RPMI7951 (cell line): ENCODE measurements at regions not wholly inside any gene's neighbourhood (a gene's known extent, or its start where the extent isn't known, plus 50 kb on each side); places are given as distances from the start of the nearest gene placed in this dataset.
"Not testable (repeated sequence)": the region's sequence is repeated elsewhere in the genome, so short reads cannot be mapped to it uniquely, and the experiment has no call there.

ENCODE experiments used
- DNase-seq: peaks from one replicate; pipeline ENCODE4 v3.0.0-alpha.2; 2012; ENCODE audit warnings: low read depth

DNA sequence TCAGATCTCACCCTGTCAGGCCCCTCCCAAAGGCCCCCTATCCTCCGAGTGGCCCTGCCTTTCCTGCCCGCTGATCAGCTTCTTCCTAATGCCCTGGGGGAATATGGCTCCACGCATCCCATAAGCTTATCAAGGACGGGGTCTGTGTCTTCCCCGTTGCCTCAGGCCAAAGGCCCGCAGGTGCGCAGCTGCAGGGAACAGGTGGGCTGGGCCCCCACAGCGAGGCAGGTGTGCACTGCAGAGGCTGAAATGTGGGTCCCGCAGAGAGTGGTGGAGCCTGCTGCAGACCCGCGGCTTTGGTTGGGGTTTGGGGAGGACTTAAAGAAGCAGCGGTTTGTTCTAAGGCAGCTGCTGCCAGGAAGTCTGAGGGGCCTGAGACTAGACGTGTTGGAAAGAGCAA is 220.8 kb upstream of the TCERG1L start:
- DNase-seq: no peak

DNA sequence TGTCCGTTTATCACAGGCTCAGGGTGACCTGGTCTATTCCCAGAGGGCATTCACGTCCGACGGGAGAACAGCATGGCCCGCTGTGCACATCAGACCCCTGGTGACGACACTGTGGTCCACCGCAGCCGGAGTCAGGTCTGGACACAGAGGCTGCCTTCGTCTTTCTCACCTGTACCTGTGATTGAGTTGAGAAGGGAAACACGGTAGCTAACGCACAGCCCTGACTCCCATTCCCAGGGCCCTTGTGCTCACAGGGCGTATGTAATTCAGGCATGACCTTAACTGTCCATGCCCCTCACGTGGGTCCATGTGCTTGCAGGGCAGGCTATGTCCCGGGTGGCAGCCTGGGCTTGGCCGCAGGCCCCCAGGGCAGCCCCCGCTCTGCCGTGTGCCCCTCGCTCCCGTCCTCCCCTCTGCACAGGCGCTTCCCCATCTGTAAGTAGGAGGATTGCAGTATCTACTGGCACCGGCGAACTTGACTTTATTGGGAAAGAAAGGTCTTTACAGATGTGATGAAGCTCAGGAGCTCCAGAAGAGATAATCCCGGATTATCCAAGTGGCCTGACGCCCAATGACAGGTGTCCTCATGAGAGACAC is 221.3 kb upstream of the TCERG1L start:
- no peak for DNase-seq

DNA sequence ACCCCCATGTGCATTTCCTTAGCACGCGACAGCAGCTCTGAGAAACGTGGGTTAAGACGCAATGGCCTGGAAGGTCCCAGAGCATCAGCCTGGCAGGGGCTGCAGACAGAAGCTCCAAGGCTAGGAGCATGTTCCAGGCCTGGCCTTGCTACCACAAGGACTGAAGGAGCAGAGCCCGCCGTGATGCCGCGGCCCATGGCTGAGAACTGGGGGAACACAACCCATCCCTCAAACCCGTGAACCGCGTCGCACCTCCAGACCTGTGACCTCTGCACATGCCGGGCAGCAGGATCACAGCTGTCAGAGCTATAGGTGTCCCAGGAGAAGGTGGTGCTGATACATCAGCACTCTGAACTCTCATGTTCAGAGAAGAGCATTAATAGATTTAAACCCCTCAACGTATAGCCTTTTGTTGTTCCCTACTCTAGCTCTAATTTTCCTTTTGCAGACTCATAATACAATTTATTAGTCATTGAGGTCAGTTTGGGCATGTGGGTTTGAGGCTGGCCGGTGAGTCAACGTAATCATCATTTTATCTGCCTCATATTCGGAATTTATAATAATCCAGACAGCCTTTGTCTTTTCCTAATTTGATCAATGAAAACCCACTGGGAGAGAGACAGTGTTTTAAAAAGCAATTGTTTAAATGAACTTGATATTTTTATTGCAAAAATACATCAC is 222.5 kb upstream of the TCERG1L start:
- no peak for DNase-seq

DNA sequence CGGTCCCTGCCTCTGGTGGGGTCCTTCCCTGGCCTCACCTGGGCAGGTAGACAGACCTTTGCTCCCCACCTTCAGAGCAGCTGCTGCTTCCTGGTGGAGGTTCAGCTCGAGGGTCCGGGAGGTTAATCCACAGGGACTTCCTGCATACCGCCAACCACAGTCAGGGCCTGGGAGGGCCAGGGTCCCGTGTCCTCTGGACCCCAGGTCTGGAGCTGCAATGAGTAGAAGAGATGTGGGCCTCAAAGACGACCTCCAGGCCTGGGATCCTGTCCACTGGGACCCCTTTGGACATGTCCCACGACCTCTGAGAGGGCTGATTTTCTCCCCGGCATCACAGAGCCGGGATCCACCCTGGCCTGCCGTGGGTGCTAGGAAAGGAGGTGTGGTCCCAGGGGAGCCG is 223.3 kb upstream of the TCERG1L start:
- DNase-seq: no peak

DNA sequence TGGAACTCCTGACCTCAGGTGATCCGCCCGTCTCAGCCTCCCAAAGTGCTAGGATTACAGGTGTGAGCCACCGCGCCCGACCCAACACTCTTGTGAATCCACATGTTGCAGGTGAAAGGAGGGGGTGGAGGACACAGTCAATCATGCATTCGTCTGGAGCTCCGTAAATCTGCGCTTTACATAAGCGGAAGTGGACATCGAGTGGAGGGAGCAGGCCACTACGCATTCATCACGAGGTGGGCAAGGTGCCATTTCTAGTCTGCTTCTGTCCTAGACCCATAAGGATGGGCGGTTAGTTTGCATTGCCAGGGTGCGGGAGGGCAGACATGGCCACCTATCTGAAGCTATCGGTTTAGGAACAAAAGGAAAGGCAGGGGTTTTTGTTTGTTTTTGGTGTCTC is 225.2 kb upstream of the TCERG1L start:
- no peak for DNase-seq

DNA sequence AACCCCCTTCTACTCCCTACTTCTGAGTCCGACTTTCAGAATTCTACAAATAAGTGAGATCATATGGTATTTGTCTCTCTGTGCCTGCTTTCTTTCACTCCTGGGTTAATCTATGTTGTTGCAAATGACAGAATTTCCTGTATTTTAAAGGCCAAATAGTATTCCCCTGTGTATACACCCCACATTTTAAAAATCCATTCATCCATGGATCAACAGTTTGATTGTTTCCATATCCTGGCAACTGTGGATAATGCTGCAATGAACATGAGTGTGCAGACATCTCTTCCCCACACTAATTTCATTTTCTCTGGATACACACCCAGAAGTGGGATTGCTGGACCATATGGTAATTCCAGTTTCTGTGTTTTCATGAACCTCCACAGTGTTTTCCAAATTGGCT is 225.8 kb upstream of the TCERG1L start:
- no peak for DNase-seq

DNA sequence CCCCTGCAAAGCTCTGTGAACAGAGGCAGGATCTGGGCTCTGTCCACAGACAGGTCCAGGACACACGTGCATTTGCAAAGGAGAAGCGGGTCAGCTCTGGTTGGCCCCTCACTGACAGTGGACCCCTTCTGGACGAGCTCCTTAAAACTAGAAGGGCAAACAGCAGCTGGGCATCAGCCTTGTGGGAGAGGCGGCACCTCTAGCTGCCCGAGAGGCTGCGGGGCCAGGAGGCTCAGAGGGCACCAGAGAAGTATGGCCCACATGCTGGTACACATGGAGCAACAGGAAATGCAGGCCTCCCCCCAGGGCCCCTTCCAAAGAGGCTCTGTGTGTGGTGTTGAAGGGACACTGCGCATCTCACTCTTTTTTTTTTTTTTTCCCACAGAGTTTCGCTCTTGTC is 233.0 kb upstream of the TCERG1L start:
- no peak for DNase-seq

DNA sequence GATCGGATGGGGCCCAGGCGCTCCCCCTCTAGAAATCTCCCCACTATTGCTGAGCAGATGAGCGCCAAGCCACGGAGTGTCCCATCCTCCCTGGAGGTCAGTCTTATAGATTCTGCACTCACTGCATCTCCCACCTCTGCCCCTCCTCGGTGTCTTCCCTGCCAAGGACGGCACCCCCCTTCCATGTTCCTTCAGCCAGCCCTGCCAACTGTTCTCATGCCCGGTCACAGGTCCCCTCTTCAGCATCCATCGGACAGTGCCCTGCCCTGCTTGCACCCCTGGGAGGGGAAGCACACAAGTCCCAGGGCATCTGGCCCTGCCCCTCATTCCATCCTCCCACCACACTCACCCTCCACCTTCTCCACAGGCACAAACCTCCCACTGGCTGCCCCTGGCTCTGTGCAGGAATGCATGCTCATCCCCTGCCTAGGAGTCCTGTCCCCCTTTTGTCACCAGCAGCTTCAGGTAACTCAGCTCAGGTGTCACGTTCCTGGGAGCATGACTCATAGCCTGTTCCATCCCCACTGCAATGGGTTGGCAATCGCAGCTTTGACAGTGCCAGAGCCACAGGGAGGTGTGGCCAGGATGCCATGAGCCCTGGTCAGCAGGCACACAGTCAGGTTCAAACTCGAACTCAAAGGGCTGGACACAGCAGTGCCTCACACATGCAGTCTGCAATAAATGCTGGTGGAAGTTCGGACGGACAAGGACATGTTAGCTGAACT is 234.7 kb upstream of the TCERG1L start:
- no peak for DNase-seq

DNA sequence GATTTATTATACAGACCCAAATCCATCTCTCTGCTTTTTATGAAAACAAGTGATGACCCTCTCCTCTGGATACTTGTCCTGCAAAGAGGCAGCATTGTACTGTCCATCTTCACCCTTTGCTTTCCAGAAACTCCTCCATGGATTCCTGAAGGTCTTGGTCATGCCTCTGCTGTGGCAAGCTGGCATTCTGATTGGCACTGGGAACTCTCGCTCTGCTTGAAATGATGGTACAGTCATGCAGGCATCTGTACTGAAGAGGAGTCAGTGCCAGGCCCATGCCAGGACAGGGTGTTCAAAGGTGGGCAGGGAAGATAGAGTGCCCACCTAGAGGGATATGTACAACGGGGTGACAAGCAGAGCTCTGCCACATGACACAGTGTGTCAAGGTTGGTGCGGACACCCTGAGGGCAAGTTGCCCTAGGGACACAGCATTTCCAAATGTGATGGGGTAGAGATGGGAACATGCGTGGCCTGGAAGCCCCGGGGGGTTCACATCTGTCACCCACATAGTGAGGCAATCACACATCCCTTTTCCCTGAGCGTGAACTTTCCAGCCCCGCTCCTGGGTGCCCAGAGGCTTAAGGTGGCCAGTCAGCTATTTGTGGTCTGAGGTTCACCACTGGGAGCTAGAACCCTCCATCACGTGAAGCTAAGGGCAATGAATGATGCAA is 235.7 kb upstream of the TCERG1L start:
- DNase-seq: no peak

DNA sequence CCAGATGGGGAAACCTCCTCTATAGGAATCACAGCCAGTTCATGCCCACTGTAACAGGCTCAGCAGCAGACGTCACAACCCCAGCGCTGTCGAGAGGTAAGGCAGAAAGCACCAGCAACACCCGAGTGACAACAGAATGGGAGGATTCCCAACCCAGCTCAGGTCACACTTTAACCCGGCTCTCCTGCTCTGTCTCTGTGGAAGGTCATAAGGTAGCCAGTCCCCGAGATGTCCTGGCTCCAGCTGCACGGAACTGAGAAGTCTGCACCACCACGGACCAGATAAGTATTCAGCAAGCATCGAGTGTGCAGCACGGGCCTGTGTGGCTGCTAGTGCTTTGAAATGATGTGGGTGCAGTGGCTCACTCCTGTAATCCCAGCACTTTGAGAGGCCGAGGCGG is 236.7 kb upstream of the TCERG1L start:
- no peak for DNase-seq

DNA sequence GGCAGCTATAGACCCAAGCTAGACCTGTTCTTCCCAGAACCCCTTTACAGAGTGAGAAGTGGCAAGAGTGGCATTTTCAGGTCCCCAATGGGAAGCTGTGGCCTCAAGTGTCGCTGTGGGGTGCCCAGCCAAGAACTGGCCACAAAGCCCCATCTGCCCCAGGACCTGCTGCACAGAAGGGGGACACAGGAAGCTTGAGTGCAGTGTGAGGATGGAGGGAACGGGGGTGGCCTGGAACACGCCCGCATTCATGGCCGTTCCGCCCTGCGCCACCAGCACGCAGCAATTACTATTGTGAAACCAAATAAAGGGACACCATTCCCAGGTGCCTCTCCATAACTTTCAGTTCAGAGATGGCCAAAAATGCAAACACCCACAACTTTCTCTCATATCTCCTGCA is 237.6 kb upstream of the TCERG1L start:
- no peak for DNase-seq

DNA sequence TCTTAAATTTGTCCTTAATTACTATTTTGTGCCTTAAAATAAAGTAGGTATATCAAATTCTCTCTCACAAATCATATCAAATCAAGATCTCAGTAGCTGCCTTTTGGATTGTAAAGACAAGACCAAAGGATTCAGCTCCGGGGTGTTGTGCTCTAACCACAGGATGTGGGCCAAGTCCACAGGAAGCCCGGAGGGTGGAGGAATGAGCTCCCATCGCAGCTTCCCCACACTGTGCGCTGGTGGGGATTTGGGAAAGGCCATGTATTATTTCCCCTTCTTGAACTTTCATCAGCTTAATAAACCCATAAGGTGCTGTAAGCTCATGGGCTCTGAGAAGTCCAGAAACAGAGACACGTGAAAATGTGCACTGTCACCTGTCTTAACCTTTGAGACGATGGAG is 241.6 kb upstream of the TCERG1L start:
- no peak for DNase-seq

DNA sequence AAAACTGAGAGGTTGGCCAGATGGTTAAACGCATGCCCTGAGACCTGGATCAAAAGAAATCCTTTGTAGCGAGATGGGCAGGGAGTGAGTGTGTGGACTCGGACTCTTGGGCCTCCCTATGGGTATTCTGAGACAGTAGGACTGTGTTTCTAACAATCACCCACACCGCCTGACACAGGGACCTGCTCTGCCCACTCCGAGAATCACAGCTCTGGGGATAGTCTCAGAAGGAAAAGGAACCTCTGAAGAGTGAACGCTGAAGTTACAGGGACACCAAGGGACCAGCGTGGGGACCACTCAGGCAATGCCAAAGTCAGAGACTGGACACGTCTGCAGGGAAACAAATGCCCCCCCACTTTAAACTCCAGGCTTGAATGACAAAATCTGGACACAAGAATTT is 242.1 kb upstream of the TCERG1L start:
- DNase-seq: no peak

DNA sequence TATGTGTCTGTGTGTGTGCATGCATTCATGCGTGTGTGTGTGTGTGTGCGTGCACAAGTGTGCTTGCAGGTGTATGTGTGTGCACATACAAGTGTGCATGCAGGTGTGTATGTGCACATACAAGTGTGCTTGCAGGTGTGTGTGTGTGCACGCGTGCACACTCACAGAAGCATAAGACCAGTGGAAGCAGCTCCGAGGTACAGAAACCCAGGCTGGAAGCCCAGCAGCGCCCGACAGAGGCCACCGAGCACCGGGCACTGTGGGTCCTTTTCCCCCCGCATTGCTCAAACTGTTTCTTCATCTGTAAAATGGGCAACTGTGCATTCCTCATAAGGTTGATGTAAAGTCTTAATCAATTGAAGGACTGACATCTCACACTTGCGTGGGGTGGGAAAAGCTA is 243.3 kb upstream of the TCERG1L start:
- DNase-seq: no peak

DNA sequence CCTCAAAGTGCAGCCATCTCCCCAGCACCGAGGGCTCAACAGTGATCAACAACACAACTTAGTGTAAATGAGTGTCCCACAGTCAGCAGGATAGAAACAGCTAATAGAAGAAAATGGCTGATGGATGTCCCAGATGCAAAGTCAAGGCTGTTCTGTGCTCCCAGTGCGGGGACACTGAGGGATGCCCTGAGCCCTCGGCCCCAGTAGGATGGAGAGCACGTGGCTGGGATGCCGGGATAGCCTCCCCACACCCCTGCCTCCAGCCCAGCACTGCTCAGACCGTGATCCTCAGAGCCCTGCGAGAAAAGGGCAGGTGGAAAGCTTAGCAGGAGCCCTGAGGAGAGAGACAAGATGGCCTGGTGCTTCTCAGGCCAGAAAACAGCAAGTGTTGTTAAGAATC is 243.9 kb upstream of the TCERG1L start:
- DNase-seq: no peak

DNA sequence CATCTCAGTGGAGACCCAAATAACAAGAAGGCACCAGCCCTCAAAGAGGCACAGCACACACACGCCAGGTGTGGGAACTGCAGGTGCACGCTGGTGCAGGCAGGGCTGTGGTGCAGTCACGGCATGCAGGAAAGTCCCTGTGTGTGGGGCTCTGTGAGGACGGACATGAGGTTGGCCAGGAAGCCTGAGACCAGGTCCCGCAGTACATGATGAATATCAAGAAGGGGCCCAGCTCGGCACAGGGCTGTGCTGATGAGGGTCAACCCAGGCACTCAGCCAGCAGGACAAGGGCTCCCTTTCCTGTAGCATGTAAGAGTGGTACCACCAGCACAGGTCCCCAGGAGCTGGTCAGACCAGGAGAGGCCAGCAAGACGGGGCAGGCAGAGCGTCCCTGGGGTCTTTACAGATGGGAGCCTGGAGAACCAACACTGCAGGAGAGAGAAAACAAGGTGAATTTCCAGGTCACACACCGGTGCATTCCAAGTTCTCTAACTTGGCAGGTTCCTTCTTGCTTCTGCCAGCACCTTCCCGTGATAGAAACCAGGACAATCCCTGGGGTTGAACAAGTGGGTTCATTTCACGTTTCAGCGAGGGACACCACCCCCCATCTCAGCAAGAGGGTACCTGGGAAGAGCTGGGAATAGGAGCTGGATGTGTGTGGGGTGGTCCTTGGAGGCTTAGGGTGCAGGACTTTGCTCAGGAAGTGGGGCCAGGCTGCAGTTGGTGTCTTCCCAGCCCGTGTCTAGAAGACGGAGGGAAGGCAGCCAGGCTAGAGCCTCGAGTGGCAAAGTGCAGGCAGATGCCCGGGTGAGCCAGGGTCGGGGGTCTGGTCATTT is 244.8 kb upstream of the TCERG1L start:
- no peak for DNase-seq

DNA sequence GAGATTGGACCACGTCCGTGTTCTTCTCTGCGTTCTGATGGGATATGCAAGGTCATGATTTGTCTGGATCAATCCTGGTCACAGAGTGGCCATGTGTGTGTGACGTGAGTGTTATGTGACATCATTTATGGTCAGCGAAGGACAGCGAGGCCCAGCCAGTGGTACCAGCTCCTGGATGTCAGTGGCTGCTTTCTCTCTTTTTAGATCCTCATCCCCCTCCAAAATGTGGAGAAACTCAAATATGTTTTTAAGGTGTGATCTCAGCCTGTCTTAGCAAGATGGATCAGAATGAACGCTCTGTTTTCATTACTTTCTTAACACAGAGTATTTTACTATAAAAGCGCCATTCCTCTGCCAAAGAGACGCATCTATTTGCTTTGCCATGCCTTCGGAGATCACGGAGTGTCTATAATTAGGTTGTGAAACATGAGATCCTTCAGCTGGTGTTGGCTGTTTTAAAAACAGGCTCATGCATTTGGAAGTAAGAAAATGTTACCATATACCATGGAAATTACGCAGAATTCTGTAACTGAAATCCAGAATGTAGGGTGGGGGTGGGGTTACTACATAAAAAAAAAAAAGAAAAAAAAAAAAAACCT is 245.5 kb upstream of the TCERG1L start:
- no peak for DNase-seq

DNA sequence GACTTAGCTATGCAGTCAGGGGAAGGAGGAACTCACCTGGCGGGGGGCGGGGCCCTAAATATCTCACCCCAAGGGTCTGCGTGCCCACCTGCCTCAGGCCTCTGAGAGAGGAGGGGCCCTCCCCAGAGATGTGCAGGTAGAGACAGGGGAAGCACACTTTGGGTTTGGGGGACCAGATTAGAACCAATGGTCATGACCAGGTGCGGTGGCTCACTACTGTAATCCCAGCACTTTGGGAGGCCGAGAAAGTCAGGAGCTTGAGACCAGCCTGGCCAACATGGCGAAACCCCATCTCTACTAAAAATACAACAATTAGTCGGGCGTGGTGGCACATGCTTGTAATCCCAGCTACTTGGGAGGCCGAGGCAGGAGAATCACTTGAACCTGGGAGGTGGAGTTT is 246.4 kb upstream of the TCERG1L start:
- DNase-seq: not testable (repeated sequence)

DNA sequence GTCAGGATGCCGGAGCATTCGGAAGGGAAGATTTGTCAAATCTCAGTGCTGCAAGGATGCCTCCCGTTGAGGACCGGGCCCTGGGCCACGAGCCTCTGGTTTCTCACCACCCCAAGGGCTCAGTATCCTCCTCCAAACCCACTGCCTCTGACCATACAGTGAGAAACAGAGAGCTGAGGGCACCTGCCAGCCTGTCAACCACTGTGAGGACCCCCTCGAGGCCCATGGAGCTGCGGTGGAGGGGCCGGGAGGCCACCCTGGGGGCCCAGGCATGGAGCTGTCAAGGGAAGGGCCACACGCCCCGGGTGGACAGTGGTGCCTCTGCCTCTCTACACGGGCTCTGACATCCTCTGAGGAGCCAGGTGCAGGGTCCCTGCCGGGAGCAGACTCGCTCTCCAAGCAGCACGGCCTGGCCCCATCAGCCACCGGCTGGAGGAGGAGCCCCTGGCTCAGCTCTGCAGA is 248.0 kb upstream of the TCERG1L start:
- no peak for DNase-seq

DNA sequence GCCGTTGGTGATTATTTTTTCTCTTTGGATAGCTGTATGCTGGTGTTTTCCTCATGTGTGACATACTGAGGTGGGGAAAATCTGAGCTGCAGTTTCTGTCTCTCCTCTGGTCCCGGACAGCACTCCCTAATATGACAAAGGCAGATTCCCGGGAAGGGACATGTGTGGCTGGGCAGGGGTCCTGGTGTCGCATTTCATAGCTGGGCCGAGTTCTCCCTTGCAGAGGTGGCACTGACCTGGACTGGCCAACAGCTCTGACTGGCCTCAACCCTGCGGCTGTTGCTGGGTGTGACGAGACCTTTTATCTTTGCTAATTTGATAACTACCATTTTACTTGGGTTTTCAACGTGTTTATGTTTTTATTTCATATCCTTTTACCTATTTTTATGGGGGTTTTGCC is 248.6 kb upstream of the TCERG1L start:
- DNase-seq: no peak

DNA sequence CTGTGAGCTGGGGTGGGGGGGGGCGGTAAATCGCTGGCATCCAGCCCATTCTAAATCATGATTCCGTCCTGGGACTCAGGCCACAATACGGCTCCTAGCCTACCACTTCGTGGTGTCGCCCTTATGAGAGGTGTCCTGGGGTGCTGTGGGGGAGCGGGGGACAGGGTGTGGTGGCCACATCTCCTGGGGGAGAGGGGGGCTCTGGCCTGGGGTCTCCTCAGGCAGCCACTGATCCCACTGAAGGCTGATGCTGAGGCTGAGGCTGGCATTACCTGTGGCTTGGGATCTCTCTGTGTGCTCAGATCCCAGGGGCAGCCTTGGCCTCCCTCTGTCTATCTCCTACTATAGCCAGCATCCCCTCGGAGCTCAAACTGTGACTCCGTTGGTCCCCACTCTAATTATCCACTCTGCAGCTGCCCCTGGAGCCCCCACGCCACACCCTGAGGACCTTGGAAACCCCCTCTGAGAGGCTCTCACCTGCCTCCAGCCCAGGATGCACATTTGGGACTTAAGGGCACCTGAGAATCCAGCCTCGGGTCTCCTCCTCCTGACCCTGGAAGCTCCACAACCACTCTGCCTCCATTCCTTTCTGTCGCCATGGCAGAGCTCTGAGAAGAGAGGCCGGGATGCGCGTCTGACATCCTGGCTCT is 249.3 kb upstream of the TCERG1L start:
- DNase-seq: no peak
